ENCODE measurements at regions not wholly inside any gene's neighbourhood (a gene's known extent, or its start where the extent isn't known, plus 50 kb on each side); places are given as distances from the start of the nearest gene placed in this dataset.

DNA sequence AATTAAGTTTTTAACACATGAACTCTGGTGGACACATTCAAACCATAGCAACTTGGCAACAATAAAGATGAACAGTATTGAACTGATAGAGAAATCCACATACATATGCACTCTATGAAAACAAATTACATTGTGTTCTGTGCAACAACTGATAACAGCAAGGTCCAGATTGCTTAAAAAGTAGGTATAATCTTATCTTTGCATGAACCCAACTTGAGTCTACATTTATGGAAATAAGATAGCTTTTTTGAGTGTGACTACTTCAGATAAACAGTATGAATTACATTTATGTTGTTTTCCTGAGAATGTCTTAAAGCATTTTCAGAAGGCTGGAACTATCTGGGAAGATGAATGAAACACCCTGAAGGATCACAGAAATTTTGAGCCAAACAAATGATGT lies 212.6 kb upstream of the GK2 start:
- DNase-seq (ENCODE audit: low read depth, low spot score) (no peak), FAIRE-seq (no peak)
- BruUV-seq (replicated peaks), result no TSS peak
- Histone ChIP-seq H3K9me1 (replicated peaks; ENCODE audit: control insufficient read depth, extremely low read depth, insufficient read depth, low read length) (no peaks in the 10 kb centered on the region), H4K20me1 (replicated peaks; ENCODE audit: control insufficient read depth, extremely low read depth, insufficient read depth, low read length) (no peaks in the 10 kb centered on the region), H3K27ac (ENCODE audit: insufficient read depth, low read depth, low read length) (no peak overlapping the region), H3K4me2 (ENCODE audit: insufficient read depth, low read length) (no peak overlapping the region), H3K36me3 (ENCODE audit: control insufficient read depth in 2 of 2, extremely low read depth in 1 of 2, insufficient read depth in 2 of 2, low read length in 2 of 2) (no peaks in the 10 kb centered on the region), H3K4me3 (replicated peaks in 1 of 3; ENCODE audit: insufficient read depth in 1 of 3, low read depth in 1 of 3, low read length in 3 of 3) (no peak overlapping the region), H3K27me3 (ENCODE audit: control insufficient read depth in 2 of 2, insufficient read depth in 2 of 2, low read length in 2 of 2) (peaks cover 0 to 3% of the 10 kb centered on the region in 2 experiments), H2AFZ (ENCODE audit: low read depth, low read length) (no peak overlapping the region), H3K9me3 (replicated peaks; ENCODE audit: control insufficient read depth, insufficient read depth, low read length) (no peaks in the 10 kb centered on the region), H3K9ac (replicated peaks; ENCODE audit: extremely low read depth, insufficient read depth, low read length) (no peak overlapping the region), H3K79me2 (ENCODE audit: control insufficient read depth, insufficient read depth, low read length) (no peaks in the 10 kb centered on the region), H3K4me1 (ENCODE audit: control insufficient read depth, extremely low read depth, insufficient read depth, low read length) (no peaks in the 10 kb centered on the region)
- ChIA-PET POLR2A (no interaction called here), CTCF (no interaction called here)
- dilution Hi-C loops (cut with MboI; ENCODE audit: extremely low pct_ligation_motif_present, low sequenced_read_pairs), result no loop called here
- intact Hi-C loops (cut with micrococcal nuclease), result no loop called here
- no peak for TF ChIP-seq FOS (IDR thresholded peaks at IDR 0.05; ENCODE audit: borderline replicate concordance, insufficient read depth, low read length)
- TF ChIP-seq POLR2AphosphoS5 (IDR thresholded peaks at IDR 0.05; ENCODE audit: insufficient read depth, low read depth, low read length), result no peak
- no peak for TF ChIP-seq EZH2 (IDR thresholded peaks at IDR 0.05; ENCODE audit: borderline replicate concordance, low read depth, low read length, severe bottlenecking)
- no peak for TF ChIP-seq MYC (IDR thresholded peaks at IDR 0.05; ENCODE audit: low read depth, low read length)
- TF ChIP-seq, protein P1, sequence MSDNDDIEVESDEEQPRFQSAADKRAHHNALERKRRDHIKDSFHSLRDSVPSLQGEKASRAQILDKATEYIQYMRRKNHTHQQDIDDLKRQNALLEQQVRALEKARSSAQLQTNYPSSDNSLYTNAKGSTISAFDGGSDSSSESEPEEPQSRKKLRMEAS (IDR thresholded peaks at IDR 0.05; ENCODE audit: insufficient read depth, insufficient read length), result no peak
- TF ChIP-seq JUN (IDR thresholded peaks at IDR 0.05; ENCODE audit: borderline replicate concordance, insufficient read depth, insufficient read length, low read depth), result no peak
- TF ChIP-seq, protein P2, sequence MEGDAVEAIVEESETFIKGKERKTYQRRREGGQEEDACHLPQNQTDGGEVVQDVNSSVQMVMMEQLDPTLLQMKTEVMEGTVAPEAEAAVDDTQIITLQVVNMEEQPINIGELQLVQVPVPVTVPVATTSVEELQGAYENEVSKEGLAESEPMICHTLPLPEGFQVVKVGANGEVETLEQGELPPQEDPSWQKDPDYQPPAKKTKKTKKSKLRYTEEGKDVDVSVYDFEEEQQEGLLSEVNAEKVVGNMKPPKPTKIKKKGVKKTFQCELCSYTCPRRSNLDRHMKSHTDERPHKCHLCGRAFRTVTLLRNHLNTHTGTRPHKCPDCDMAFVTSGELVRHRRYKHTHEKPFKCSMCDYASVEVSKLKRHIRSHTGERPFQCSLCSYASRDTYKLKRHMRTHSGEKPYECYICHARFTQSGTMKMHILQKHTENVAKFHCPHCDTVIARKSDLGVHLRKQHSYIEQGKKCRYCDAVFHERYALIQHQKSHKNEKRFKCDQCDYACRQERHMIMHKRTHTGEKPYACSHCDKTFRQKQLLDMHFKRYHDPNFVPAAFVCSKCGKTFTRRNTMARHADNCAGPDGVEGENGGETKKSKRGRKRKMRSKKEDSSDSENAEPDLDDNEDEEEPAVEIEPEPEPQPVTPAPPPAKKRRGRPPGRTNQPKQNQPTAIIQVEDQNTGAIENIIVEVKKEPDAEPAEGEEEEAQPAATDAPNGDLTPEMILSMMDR (IDR thresholded peaks at IDR 0.05; ENCODE audit: extremely low read depth in 1 of 2, insufficient read depth in 1 of 2, low read depth in 1 of 2, low read length in 2 of 2), result no peak
- TF ChIP-seq POLR2A (IDR thresholded peaks at IDR 0.05; ENCODE audit: low read depth, low read length), result no peak
